ENCODE measurements at regions not wholly inside any gene's neighbourhood (a gene's known extent, or its start where the extent isn't known, plus 50 kb on each side); places are given as distances from the start of the nearest gene placed in this dataset.

GRCh38 chr2:15806801-15807417 is 133.4 kb upstream of the MYCN start:
- no peak for DNase-seq (ENCODE audit: extremely low read depth, low read depth)
- H3K4me3 ChIP-seq (replicated peaks; ENCODE audit: low read depth, low read length): no peak overlapping the region
- TF ChIP-seq CTCF (IDR thresholded peaks at IDR 0.05; ENCODE audit: low read depth, low read length, missing control alignments): no peak

- H3K4me3 ChIP-seq (replicated peaks; ENCODE audit: low read depth, low read length): no peak overlapping the region
- no peak for DNase-seq (ENCODE audit: extremely low read depth, low read depth)
- no peak for TF ChIP-seq CTCF (IDR thresholded peaks at IDR 0.05; ENCODE audit: low read depth, low read length, missing control alignments)
Measured at GRCh38 chr2:15807418-15808203, 132.7 kb upstream of the MYCN start.

GRCh38 chr2:15808204-15808910 is 132.0 kb upstream of the MYCN start:
- DNase-seq (ENCODE audit: extremely low read depth, low read depth): no peak
- no peak overlapping the region for H3K4me3 ChIP-seq (replicated peaks; ENCODE audit: low read depth, low read length)
- TF ChIP-seq CTCF (IDR thresholded peaks at IDR 0.05; ENCODE audit: low read depth, low read length, missing control alignments): no peak

- no peak overlapping the region for H3K4me3 ChIP-seq (replicated peaks; ENCODE audit: low read depth, low read length)
- no peak for DNase-seq (ENCODE audit: extremely low read depth, low read depth)
- no peak for TF ChIP-seq CTCF (IDR thresholded peaks at IDR 0.05; ENCODE audit: low read depth, low read length, missing control alignments)
Measured at GRCh38 chr2:15808944-15809343, 131.4 kb upstream of the MYCN start.

GRCh38 chr2:15809404-15809803 is 130.9 kb upstream of the MYCN start:
- DNase-seq (ENCODE audit: extremely low read depth, low read depth): no peak
- H3K4me3 ChIP-seq (replicated peaks; ENCODE audit: low read depth, low read length): no peak overlapping the region
- TF ChIP-seq CTCF (IDR thresholded peaks at IDR 0.05; ENCODE audit: low read depth, low read length, missing control alignments): no peak

- no peak for DNase-seq (ENCODE audit: extremely low read depth, low read depth)
- H3K4me3 ChIP-seq (replicated peaks; ENCODE audit: low read depth, low read length): no peak overlapping the region
- no peak for TF ChIP-seq CTCF (IDR thresholded peaks at IDR 0.05; ENCODE audit: low read depth, low read length, missing control alignments)
Measured at GRCh38 chr2:15810477-15811150, 129.7 kb upstream of the MYCN start.

All from HFF-Myc (cell line).